Gastrocnemius medialis (tissue), 4 donors: ENCODE measurements at regions not wholly inside any gene's neighbourhood (a gene's known extent, or its start where the extent isn't known, plus 50 kb on each side); places are given as distances from the start of the nearest gene placed in this dataset.

ENCODE experiments used
- ATAC-seq, 2 donors: fragments of 150-250 bp; one replicate each; pipeline ENCODE4 v1.9.1; 2016
- DNase-seq, 2 donors: peaks; one replicate each; pipeline ENCODE4 v3.0.0-alpha.2; 2019
- H3K27ac ChIP-seq, 4 donors: fragments of 200-600 bp; sonication (generic); 1 replicate in 1 of 4; 2 replicates in 3 of 4; pipeline ENCODE4 v1.5.1; 2016 to 2018; ENCODE audit warnings: mild to moderate bottlenecking in 2 of 4, moderate library complexity in 1 of 4
- H3K27me3 ChIP-seq, 3 donors: fragments of 200-600 bp; sonication (generic) in 2 of 3; 1 replicate in 1 of 3; 2 replicates in 2 of 3; pipeline versions ENCODE4 v1.5.1 to v1.6.0; 2016 to 2019; ENCODE audit warnings: mild to moderate bottlenecking in 1 of 3, moderate library complexity in 1 of 3
- H3K36me3 ChIP-seq, 2 donors: fragments of 200-600 bp; sonication (generic) in 1 of 2; one replicate each; pipeline ENCODE4 v1.5.1; 2017 to 2018
- H3K4me1 ChIP-seq, 2 donors: fragments of 200-600 bp; sonication (generic) in 1 of 2; one replicate each; pipeline ENCODE4 v1.5.1; 2016 to 2017; ENCODE audit warnings: mild to moderate bottlenecking in 2 of 2
- H3K4me3 ChIP-seq, 4 donors: fragments of 200-600 bp; sonication (generic) in 3 of 4; 1 replicate in 1 of 4; 2 replicates in 3 of 4; pipeline ENCODE4 v1.5.1; 2016 to 2019; ENCODE audit warnings: mild to moderate bottlenecking in 2 of 4
- H3K9me3 ChIP-seq, 3 donors: fragments of 200-600 bp; sonication (generic) in 2 of 3; 1 replicate in 1 of 3; 2 replicates in 2 of 3; pipeline ENCODE4 v1.5.1; 2016 to 2019
- CTCF ChIP-seq, 5 experiments: fragments of 450-650 bp in 3 of 5; fragments of 200-600 bp in 2 of 5; sonication (generic) in 2 of 5; IDR thresholded peaks in 4 of 5; conservative IDR thresholded peaks in 1 of 5; 1 replicate in 4 of 5; 2 replicates in 1 of 5; pipeline ENCODE4 v1.5.1; 2016 to 2019; ENCODE audit warnings: antibody characterized with exemption in 5 of 5, mild to moderate bottlenecking in 3 of 5, moderate library complexity in 3 of 5
- POLR2A ChIP-seq, 2 donors: fragments of 450-650 bp; IDR thresholded peaks; one replicate each; pipeline ENCODE4 v1.6.1; 2017; ENCODE audit warnings: antibody characterized with exemption in 2 of 2, mild to moderate bottlenecking in 2 of 2, moderate library complexity in 2 of 2
- in situ Hi-C, 4 donors: fragments of 200-750 bp; cut with MboI; loops; one replicate each; pipeline versions ENCODE4 v1.15.0 to v1.8.0; 2017; ENCODE audit warnings: low sequenced_read_pairs in 4 of 4
- intact Hi-C: fragments of 100-400 bp; cut with DNase I; formaldehyde crosslinking; loops from one replicate; pipeline ENCODE4 v1.15.1; 2023; ENCODE audit warnings: low total_unique reads

- in situ Hi-C loops: no loop called here
- DNase-seq (no peak), ATAC-seq (no peak)
- no peaks in the 10 kb centered on the region for H3K36me3 ChIP-seq
- H3K4me3 ChIP-seq: no peak overlapping the region
- H3K27ac ChIP-seq: no peak overlapping the region
- no peaks in the 10 kb centered on the region for H3K27me3 ChIP-seq
- TF ChIP-seq POLR2A (IDR thresholded peaks at IDR 0.05) (no peak), CTCF (IDR thresholded peaks at IDR 0.05 in 4 of 5, conservative IDR thresholded peaks at IDR 0.05 in 1 of 5) (no peak)
- H3K4me1 ChIP-seq: no peaks in the 10 kb centered on the region
- no peaks in the 10 kb centered on the region for H3K9me3 ChIP-seq
- intact Hi-C loops: no loop called here
These were observed 126.6 kb upstream of the GYPA start for GRCh38 chr4:144267084-144267483.

- Histone ChIP-seq H3K4me1 (no peaks in the 10 kb centered on the region), H3K4me3 (no peak overlapping the region), H3K27ac (no peak overlapping the region), H3K27me3 (no peaks in the 10 kb centered on the region), H3K9me3 (no peaks in the 10 kb centered on the region), H3K36me3 (no peaks in the 10 kb centered on the region)
- in situ Hi-C loops (no loop called here), intact Hi-C loops (no loop called here)
- TF ChIP-seq CTCF (IDR thresholded peaks at IDR 0.05 in 4 of 5, conservative IDR thresholded peaks at IDR 0.05 in 1 of 5) (no peak), POLR2A (IDR thresholded peaks at IDR 0.05) (no peak)
- no peak for DNase-seq
- ATAC-seq: no peak
These were observed 140.2 kb upstream of the GYPA start for GRCh38 chr4:144280688-144281087.

GRCh38 chr4:144283526-144283925 is 143.0 kb upstream of the GYPA start:
- in situ Hi-C loops: no loop called here
- no peaks in the 10 kb centered on the region for H3K36me3 ChIP-seq

GRCh38 chr4:144284026-144284425 is 143.5 kb upstream of the GYPA start:
- DNase-seq: no peak
- Histone ChIP-seq H3K9me3 (no peaks in the 10 kb centered on the region), H3K27ac (no peak overlapping the region), H3K36me3 (no peaks in the 10 kb centered on the region), H3K4me3 (no peak overlapping the region), H3K27me3 (no peaks in the 10 kb centered on the region), H3K4me1 (no peaks in the 10 kb centered on the region)
- TF ChIP-seq CTCF (IDR thresholded peaks at IDR 0.05 in 4 of 5, conservative IDR thresholded peaks at IDR 0.05 in 1 of 5): no peak
- TF ChIP-seq POLR2A (IDR thresholded peaks at IDR 0.05): no peak
- intact Hi-C loops: no loop called here
- in situ Hi-C loops: no loop called here
- ATAC-seq: no peak

More at GRCh38 chr4:144283526-144283925, 143.0 kb upstream of the GYPA start:
- H3K9me3 ChIP-seq: no peaks in the 10 kb centered on the region
- H3K4me3 ChIP-seq: no peak overlapping the region
- TF ChIP-seq POLR2A (IDR thresholded peaks at IDR 0.05) (no peak), CTCF (IDR thresholded peaks at IDR 0.05 in 4 of 5, conservative IDR thresholded peaks at IDR 0.05 in 1 of 5) (no peak)
- H3K27me3 ChIP-seq: no peaks in the 10 kb centered on the region
- no peaks in the 10 kb centered on the region for H3K4me1 ChIP-seq
- intact Hi-C loops: no loop called here
- DNase-seq (no peak), ATAC-seq (no peak)
- H3K27ac ChIP-seq: no peak overlapping the region
